ENCODE measurements at regions not wholly inside any gene's neighbourhood (a gene's known extent, or its start where the extent isn't known, plus 50 kb on each side); places are given as distances from the start of the nearest gene placed in this dataset.
"Not testable (repeated sequence)": the region's sequence is repeated elsewhere in the genome, so short reads cannot be mapped to it uniquely, and the experiment has no call there.

DNA sequence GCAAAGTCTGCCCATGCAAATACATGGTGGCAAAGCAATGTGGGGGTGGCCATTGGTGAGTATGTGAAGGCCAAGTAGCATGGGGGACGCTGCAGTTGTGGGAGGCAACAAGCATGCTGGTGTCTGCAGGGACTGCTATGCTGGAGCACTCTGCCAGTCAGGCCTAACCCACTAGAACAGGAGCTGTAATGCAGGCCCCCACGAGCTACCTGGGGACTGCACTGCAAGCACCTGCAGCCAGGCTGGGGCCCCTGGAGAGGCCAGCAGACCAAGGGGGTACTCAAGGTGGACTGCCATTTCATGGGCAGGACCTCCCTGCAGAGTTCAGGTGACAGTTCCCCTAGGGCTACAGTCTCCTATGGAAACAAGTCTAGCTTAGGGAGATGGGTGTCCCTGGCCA, 183.8 kb upstream of the PDE4D start:
- DNase-seq (ENCODE audit: low spot score) = no peak

DNA sequence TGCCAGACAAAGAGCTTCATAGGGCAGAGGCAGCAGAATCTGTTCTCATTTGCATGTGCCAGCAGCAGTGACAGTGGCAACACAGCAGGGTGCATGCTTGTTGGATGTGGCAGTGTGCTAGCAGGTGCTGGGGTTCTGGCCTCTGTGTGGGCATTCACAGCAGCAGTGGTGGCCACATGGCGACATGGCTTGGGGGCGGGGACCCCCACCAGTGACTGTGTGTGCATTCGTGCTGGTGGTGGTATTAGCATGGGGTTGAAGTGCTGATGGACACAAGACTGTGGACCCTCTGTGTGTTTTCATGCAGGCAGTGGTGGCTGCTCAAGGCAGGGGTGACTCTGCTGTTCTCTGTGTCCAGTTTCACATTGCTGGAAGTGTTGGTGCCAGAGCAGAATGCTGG, 183.2 kb upstream of the PDE4D start:
- DNase-seq (ENCODE audit: low spot score) = no peak

DNA sequence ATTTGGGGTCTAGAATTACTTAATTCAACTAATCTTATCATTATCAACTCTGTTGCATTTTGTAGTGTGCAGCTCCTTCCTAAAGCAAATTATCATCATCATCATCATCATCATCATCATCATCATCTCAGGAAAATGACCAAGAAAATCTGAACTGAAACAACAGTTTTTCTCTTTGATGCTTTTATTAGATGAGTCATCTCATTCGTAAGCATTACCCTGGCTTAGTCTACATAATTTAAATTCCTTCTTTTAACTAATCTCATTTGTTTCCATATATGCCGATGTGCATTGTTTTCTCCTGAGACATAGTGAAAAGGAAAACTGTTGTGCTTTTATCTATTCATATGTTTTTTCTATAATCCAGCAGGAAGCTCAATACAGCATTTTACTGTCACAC, 173.0 kb upstream of the PDE4D start:
- DNase-seq (ENCODE audit: low spot score) = no peak

DNA sequence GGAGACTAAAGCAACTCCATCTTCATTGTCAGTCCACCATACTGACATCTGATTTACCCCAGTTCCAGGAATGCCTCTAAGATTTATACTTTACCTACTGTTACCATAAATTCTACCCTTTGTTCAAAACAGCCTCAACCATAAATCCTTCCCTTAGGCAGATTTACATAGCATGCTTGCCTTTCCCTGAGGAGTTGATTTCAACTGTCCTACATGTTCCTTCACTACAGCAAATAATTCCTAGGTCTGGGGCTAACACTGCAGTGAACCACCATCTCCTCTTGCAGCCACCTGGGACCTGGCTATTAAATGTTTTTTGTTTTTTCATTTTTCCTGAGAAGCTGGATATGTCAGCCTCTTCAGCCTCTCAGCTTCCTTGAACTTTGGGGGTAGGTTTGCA, 166.9 kb upstream of the PDE4D start:
- no peak for DNase-seq (ENCODE audit: low spot score)

DNA sequence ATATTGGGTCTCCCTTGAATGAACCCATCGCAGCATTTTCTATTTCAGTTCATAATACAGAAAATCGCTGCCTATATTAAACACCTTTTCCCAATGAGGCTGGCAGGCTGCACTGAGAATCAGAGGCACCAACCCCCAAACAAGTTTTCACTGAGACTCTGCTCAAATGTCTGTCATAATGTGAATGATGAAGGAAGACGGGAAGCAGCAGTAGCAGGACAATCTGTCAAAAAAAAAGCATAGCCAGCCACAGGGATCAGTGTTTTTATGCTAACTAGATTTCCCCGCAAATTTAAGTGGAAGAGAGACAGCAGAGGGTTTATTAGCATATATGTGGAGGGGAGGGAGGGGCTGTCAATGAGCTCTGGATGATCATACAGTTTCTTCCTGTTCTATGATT, 162.7 kb upstream of the PDE4D start:
- DNase-seq (ENCODE audit: low spot score) = no peak

DNA sequence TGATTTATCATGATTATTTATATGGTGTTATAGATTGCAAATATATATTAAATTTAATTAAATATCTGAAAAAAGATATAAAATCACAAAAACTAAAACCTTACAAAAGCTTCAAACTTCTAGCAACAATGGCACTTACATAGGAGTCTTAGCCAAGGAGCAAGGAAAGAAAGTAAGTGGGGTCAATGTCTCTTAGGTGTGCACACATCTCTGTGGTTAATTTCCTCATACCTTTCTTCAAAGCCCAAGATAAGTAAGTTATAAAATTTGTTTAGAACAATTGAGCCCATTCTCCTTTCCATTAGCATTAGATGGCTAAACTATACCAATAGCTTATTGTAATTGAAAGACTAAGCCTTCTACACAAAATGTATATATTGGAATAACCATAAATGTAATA, 161.6 kb upstream of the PDE4D start:
- no peak for DNase-seq (ENCODE audit: low spot score)

DNA sequence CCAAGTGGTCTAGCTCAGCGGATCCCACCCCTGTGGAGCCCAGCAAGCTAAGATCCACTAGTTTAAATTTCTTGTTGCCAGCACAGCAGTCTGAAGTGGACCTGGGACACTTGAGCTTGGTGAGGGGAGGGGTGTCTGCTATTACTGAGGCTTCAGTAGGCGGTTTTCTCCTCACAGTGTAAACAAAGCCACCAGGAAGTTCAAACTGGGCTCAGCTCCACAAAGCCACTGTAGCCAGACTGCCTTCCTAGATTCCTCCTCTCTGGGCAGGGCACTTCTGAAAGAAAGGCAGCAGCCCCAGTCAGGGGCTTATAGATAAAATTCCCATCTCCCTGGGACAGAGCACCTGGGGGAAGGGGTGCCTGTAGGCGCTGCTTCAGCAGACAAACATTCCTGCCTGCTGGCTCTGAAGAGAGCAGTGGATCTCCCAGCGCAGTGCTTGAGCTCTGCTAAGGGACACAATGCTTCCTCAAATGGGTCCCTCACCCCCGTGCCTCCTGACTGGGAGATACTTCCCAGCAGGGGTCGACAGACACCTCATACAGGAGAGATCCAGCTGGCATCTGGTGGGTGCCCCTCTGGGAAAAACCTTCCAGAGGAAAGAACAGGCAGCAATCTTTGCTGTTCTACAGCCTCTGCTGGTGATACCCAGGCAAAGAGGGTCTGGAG, 148.6 kb upstream of the PDE4D start:
- DNase-seq (ENCODE audit: low spot score) = not testable (repeated sequence)

DNA sequence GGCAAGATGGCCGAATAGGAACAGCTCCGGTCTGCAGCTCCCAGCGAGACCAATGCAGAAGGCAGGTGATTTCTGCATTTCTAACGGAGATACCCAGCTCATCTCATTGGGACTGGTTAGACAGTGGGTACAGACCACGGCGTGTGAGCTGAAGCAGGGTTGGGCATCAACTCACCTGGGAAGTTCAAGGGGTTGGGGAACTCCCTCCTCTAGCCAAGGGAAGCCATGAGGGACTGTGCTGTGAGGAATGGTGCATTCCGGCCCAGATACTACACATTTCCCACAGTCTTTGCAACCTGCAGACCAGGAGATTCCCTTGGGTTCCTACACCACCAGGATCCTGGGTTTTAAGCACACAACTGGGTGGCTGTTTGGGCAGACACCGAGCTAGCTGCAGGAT, 148.0 kb upstream of the PDE4D start:
- not testable (repeated sequence) for DNase-seq (ENCODE audit: low spot score)

DNA sequence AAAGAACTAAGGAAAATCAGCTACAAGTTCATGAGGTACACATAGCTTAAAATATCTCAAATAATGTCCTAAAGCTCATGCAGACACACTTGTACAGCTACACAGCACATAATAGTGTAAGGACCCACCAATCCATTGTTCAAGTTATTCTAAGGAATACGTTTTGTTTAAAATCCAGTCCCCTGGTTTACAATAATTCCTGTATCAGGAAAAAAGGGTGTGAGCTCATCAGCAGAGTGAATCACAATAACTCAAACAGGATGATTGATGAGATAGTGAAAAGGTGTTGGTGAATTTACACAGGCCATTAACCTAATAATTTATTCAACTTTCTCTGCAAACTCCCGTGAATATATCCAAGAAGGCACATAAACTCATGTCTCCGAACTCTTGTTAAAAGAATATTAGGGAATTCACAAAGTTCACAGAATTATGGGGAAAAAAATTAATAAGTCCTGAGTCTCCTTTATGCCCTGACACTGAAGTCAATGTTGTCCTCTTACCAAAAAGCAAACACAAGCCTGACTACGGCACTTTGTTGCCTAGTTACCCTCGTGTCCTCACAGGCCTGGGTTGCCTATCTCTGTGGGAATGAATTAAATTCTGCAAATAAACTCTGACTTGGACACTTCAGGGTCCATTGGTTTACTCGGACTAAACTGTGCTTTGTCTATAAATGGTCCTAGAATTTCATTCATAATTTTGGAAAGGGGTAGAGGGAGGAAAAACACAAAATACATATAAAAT, 142.8 kb upstream of the PDE4D start:
- no peak for DNase-seq (ENCODE audit: low spot score)

DNA sequence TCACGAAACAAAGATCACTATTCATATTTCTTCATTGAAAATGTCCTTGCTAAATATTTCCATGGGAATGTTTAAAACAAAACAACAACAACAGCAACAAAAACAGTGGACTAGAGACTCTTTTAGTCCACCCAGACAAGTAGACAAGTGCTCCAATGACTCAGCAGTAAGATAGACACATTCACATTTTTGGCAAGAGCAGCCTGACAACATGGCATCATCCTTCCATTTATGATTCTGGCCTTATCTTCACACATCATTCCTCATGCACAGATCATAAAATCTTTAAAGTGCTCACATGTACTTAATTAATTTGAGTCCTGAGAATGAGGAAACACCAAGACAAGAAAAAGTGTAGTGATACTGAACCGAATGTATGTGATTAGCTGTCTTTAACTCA, 132.6 kb upstream of the PDE4D start:
- DNase-seq (ENCODE audit: low spot score) = no peak

DNA sequence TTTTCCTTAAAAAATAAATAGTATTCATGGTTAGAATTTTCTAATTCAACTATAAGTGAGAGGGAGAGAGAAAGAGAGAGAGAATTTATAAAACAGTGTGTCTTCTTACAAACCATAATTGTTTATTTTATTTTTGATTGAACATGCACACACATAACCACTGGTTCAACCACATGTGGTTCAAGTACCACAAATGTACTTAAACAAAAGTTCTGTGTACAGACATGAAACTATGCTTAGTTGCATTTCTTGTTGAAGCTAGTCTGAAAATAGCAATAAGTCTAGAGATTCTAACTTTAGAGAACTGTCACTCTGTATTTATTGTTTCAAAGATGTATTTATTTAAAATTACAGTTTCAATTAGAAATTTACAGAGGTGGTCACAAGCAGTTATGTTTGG, 130.6 kb upstream of the PDE4D start:
- DNase-seq (ENCODE audit: low spot score) = no peak

DNA sequence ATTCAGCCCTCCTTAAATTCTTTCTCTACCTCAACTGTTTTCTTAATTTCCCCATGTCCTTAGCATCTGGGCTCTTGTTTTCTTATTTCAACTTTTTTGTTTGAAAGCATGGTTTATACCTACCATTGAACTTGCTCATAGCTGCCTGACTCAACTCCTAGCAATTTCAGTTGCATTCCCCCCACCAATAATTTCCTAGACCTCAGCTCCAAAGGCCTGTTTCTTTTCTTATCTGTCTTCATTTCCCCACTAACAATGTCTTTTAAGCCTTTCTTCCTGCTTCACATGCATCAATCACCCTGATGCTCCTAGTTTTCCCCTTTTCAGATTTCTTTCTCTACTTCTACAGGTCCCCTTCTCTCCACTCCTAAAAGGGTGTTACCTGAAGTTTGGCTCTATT, 129.7 kb upstream of the PDE4D start:
- DNase-seq (ENCODE audit: low spot score) = no peak

DNA sequence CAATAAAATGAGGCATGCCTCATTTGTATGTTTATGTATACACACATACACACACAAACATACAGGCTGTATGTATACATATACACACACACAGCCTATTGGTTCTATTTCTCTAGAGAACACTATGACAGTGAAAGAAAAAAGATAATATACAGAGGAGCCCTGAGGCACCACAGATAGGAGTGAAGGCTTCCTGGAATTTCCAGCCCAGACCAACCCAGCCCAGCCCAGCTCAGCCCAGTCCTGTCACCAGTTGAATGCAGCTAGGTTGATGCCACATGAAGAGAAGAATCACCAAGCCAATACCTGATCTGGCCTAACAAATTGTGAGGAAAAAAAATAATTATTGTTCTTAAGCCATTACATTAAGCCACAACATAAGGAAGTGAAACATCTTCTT, 126.9 kb upstream of the PDE4D start:
- DNase-seq (ENCODE audit: low spot score) = no peak

DNA sequence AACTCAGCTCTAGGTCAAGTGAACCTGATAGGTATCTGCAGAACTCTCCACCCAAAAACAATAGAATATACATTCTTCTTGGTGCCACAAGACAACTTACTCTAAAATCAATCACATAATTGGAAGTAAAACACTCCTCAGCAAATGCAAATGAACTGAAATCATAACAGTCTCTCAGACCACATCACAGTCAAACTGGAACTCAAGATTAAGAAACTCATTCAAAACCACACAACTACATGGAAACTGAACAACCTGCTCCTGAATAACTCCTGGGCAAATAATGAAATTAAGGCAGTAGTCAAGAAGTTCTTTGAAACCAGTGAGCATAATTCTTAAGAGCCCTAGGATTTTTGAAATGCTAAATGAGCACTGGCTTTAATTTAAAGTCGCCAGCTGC, 125.4 kb upstream of the PDE4D start:
- not testable (repeated sequence) for DNase-seq (ENCODE audit: low spot score)

DNA sequence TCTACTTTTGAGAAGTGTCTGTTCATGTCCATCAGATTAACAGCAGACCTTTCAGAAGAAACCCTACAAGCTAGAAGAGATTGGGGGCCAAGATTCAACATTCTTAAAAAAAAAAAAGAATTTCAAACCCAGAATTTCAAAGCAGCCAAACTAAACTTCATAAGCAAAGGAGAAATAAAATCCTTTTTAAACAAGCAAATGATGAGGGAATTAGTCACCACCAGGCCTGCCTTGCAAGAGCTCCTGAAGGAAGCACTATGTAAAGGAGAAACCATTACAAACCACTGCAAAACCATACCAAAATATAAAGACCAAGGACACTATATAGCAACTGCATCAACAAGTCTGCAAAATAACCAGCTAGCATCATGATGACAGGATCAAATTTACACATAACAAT, 124.6 kb upstream of the PDE4D start:
- DNase-seq (ENCODE audit: low spot score) = no peak

DNA sequence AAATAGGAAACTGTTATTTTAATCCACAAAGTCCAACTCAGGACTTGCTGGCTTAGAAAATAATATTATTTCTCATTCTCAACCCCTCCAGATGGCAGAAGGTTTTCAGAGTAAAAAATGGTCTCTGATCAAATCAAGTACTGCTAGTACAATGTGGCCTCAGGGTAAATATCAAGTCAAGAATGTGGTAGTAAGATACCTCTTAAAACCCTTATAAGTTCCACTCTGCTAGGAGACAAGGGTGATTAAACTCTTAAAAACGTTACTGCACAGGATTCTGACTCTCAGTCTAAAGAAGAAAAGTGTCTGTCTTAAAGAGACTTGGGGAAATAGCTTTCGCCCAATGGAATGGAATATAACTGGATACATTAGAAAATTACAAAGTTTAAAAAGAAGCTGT, 120.8 kb upstream of the PDE4D start:
- DNase-seq (ENCODE audit: low spot score) = no peak

DNA sequence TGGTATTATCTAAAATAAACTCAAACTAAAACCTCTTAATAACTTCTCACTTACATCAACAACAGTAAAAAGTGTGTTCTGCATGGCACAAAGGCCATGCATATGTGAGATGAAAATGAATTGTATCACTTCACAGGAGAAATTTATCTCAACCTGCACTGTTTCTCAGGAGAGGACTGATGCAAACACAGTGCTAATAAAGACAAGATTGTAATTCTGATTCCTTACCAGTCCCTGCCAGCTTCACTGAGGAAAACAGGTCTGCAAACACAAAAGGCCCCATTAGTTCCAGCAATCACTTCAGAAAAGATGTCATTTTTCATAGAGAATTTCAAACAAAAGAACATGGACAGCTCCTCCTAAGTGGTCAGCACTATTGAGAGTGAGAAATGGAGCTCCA, 117.3 kb upstream of the PDE4D start:
- DNase-seq (ENCODE audit: low spot score) = no peak

DNA sequence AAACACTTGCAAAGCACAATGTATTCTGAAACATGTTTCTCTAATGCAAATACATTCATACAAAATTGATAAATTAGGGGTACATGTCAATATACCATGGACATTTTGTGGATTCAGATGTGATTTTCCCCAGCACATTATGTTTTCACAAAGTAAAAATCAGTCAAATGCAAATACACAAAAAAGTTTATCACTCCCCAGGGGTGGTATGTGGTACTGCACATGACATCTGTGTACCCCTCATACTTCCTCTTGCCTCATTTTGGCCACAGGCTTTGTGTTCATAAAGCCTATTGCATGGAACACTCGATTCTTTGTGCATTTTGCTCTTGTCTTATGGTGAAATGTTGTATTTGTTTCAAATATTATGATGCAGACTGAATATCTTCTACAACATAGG, 116.8 kb upstream of the PDE4D start:
- DNase-seq (ENCODE audit: low spot score) = no peak

DNA sequence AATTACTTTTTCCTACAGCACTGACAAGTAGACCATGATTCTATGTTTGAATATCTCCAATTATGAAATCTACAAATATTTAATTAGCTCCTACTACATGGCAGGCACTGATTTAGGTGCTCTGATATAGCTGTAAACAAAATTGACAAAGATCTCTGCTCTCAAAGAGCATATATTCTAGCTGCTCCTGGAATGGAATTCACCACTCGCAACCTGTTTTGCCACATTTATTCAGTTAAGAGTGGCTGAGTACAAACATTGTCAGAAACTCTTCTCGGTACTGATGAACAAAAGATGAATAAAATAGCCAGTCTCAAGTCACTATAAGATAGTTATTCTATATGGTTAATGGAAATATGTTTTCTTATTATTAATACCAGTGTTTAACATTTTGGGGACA, 114.2 kb upstream of the PDE4D start:
- no peak for DNase-seq (ENCODE audit: low spot score)

DNA sequence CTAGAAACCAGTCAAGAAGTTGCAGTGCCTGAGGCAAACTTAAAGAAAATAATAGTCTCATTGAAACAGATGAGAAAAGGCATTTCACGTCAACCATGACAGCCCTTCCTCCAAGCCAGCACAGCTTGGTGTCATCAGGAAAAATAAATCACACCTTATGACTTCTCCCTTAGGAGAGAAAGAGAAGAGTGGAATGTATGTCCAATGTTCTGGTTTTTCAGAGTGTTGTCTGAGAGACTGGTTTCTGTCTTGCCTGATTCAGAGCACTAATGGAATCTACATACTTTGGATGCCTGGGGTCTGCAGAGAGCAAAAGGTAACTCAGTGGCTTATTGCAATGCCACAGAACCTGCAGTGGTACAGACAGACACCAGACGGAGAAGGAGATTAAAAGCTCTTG, 105.5 kb upstream of the PDE4D start:
- no peak for DNase-seq (ENCODE audit: low spot score)

DNA sequence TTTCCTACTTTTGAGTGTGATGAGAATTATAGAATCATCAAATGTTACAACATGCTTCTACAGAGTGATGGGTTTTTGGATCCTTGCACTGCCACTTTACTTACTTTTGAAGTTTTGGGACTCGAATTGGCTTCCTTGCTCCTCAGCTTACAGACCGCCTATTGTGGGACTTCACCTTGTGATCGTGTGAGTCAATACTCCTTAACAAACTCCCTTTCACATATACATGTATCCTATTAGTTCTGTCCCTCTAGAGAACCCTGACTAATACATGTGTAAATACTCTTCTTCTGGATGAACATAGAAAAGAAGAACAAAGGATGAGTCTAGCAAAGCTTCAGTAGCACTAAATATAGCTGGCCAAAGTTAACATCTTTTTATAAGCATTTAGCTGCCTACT, 98.7 kb upstream of the PDE4D start:
- no peak for DNase-seq (ENCODE audit: low spot score)

DNA sequence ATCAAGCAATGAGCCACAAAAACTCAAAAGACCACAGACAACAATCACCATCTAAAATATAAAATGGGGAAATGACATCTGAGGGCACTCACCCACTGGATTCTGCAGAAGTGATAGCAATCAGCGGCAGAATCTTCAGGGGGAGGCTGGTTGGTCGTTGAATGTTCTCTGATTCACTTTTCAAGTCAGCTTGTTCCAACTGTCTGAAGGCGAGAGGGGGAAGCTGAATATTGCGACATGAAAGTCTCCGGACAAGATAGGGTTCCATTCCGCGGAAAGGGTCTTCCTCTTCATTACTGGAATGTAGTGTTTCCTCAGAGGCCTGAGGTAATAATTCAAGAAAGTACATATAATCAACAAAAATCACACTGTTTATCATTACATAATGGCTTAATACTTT, 94.9 kb upstream of the PDE4D start:
- DNase-seq (ENCODE audit: low spot score) = no peak

DNA sequence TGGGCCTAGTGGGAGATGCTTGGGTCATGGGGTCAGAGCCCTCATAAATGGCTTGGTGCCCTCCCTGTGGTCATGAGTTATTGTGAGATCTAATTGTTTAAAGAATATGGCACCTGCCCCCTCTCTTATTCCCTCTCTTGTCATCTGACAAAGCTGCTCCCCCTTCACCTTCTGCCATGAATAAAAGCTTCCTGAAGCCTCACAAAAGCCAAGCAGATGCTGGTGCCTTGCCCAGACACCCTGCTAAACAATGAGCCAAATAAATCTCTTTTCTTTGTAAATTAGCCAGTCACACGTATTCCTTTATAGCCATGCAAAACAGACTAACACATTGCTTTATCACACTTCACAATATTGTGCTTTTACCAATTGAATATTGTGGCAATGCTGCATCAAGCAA, 82.8 kb upstream of the PDE4D start:
- DNase-seq (ENCODE audit: low spot score) = no peak

DNA sequence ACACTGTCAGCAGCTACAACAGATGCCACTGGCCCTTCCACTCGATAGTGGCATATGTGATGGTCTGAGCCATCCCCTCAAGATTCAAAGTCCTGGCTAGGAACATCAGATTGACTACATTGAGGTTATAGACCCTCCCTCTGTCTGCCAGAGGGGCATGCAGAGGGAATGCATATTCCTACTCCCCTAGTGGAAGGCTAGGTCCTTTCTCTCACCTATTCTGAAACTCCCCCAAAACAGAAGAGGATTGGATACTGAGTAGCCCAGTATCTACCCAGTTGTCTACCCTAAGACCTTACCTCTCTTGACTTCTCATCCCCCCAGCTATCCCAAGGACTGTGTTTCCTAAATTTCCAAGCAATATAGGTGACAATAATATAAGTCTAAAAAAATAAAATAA, 78.5 kb upstream of the PDE4D start:
- no peak for DNase-seq (ENCODE audit: low spot score)
